ENCODE measurements at regions not wholly inside any gene's neighbourhood (a gene's known extent, or its start where the extent isn't known, plus 50 kb on each side); places are given as distances from the start of the nearest gene placed in this dataset.

DNA sequence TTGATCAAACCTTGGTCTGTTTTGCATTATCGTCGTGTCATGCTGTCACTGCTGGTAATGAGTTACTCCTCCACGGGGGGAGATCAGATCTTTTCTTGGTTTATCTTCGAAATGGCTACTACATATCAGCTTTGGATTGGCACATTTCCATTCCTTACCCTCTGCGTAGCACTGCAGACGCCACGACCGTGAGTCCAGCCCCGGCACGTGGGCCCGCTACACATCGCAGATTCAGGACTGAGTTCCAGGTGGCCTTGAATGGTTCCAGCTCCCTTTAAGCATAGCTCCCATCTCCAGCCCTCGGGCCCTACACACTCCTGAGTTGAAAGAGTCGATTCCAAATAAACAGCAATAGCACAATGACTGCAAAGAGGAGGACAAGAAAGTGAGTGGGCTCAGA lies 238.6 kb upstream of the PFKP start:
- intact Hi-C loops (cut with DNase I), result no loop called here
- H3K36me3 ChIP-seq, result no peaks in the 10 kb centered on the region
- no peak overlapping the region for H3K4me3 ChIP-seq
- H3K27me3 ChIP-seq, result no peaks in the 10 kb centered on the region
- no peaks in the 10 kb centered on the region for H3K9me3 ChIP-seq
- TF ChIP-seq, protein P1, sequence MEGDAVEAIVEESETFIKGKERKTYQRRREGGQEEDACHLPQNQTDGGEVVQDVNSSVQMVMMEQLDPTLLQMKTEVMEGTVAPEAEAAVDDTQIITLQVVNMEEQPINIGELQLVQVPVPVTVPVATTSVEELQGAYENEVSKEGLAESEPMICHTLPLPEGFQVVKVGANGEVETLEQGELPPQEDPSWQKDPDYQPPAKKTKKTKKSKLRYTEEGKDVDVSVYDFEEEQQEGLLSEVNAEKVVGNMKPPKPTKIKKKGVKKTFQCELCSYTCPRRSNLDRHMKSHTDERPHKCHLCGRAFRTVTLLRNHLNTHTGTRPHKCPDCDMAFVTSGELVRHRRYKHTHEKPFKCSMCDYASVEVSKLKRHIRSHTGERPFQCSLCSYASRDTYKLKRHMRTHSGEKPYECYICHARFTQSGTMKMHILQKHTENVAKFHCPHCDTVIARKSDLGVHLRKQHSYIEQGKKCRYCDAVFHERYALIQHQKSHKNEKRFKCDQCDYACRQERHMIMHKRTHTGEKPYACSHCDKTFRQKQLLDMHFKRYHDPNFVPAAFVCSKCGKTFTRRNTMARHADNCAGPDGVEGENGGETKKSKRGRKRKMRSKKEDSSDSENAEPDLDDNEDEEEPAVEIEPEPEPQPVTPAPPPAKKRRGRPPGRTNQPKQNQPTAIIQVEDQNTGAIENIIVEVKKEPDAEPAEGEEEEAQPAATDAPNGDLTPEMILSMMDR (IDR thresholded peaks at IDR 0.05), result no peak
- no peak for TF ChIP-seq POLR2A (IDR thresholded peaks at IDR 0.05)
- no peak for TF ChIP-seq POLR2AphosphoS5 (IDR thresholded peaks at IDR 0.05; ENCODE audit: insufficient read depth in 1 of 2, low read depth in 1 of 2)
- H3K27ac ChIP-seq, result no peak overlapping the region
- no peak for DNase-seq (ENCODE audit: extremely low spot score in 2 of 2)
- H3K4me1 ChIP-seq, result no peaks in the 10 kb centered on the region

DNA sequence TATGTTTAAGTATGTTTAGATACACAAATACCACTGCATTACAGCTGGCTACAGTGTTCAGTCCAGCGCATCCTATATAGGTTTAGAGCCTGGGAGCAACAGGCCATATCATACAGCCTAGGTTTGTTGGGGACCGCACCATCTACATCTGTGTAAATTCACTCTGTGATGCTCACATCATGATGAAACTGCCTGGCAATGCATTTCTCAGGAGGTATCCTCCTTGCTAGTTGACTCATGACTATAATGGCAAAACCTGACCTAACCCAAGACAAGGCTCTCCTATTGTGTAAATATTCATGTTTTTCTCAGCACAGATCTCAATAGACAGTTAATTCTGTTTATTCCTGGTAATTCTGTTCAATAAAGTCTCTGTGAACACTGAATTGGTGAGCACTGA lies 240.7 kb upstream of the PFKP start:
- H3K4me3 ChIP-seq, result no peak overlapping the region
- TF ChIP-seq POLR2AphosphoS5 (IDR thresholded peaks at IDR 0.05; ENCODE audit: insufficient read depth in 1 of 2, low read depth in 1 of 2) (no peak), POLR2A (IDR thresholded peaks at IDR 0.05) (no peak)
- TF ChIP-seq, protein P1 (IDR thresholded peaks at IDR 0.05), result no peak
- H3K36me3 ChIP-seq, result no peaks in the 10 kb centered on the region
- H3K9me3 ChIP-seq, result no peaks in the 10 kb centered on the region
- intact Hi-C loops (cut with DNase I), result no loop called here
- DNase-seq (ENCODE audit: extremely low spot score in 2 of 2), result no peak
- H3K27ac ChIP-seq, result no peak overlapping the region
- H3K27me3 ChIP-seq, result no peaks in the 10 kb centered on the region
- H3K4me1 ChIP-seq, result no peaks in the 10 kb centered on the region

DNA sequence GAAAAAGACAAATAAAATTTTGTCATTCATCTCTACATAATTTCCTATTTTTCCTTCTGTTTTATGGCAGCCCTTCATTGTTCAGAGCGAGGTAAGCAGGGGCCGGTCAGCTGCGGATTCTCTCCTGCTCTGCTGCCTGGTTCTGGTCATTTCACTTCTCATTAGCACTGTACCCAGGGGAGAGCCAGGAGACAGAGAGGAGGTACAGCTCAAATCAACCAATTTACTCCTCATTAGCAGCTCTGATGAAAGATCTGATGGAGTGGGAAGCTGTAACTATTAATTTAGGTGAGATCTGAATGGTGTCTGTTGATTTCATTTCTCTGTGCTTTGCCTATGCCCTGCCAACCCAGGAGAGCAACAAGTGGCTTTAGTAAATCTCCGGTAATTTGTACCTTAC lies 241.5 kb upstream of the PFKP start:
- no peaks in the 10 kb centered on the region for H3K9me3 ChIP-seq
- no peaks in the 10 kb centered on the region for H3K36me3 ChIP-seq
- H3K4me1 ChIP-seq, result no peaks in the 10 kb centered on the region
- DNase-seq (ENCODE audit: extremely low spot score in 2 of 2), result no peak
- no peaks in the 10 kb centered on the region for H3K27me3 ChIP-seq
- TF ChIP-seq, protein P1 (IDR thresholded peaks at IDR 0.05), result no peak
- TF ChIP-seq POLR2A (IDR thresholded peaks at IDR 0.05), result no peak
- TF ChIP-seq POLR2AphosphoS5 (IDR thresholded peaks at IDR 0.05; ENCODE audit: insufficient read depth in 1 of 2, low read depth in 1 of 2), result no peak
- intact Hi-C loops (cut with DNase I), result no loop called here
- no peak overlapping the region for H3K4me3 ChIP-seq
- no peak overlapping the region for H3K27ac ChIP-seq

DNA sequence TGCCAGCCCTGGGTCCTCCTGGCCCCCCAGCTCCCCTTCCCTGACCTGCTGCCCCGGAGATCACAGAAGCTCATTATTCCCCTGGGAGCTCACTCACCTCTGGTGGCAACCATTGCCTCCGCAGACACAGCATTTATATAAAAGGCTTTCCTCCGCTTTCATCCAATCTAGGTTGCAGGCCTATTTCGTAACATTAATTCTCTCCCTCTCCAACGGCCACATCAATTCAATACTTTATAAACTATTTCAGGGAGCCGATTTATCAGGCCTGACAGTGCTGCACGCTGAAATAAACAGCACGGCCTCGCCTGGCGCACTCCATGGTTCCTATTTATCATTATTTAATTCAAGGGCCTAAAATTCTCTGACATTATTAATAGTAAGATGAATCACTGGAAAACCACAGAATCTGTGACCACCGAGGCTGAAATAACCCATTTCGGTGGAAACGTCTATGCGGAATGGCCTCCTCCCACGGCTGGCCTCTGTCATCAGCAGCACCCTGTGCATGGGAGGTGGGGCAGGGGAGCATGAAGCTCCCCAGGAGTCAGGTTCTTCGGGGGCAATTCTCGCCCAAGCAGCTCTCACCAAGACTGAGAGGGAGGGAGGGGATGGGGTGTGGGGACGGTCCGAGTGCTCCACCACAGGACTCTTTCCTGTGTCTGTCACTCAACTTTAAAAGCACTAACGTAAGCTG lies 249.3 kb upstream of the PFKP start:
- Histone ChIP-seq H3K4me1 (no peaks in the 10 kb centered on the region), H3K9me3 (no peaks in the 10 kb centered on the region), H3K36me3 (no peaks in the 10 kb centered on the region), H3K4me3 (no peak overlapping the region), H3K27ac (no peak overlapping the region), H3K27me3 (no peaks in the 10 kb centered on the region)
- TF ChIP-seq POLR2AphosphoS5 (IDR thresholded peaks at IDR 0.05; ENCODE audit: insufficient read depth in 1 of 2, low read depth in 1 of 2), result no peak
- TF ChIP-seq, protein P1 (IDR thresholded peaks at IDR 0.05), result no peak
- no peak for TF ChIP-seq POLR2A (IDR thresholded peaks at IDR 0.05)
- no peak for DNase-seq (ENCODE audit: extremely low spot score in 2 of 2)
- intact Hi-C loops (cut with DNase I), result no loop called here

DNA sequence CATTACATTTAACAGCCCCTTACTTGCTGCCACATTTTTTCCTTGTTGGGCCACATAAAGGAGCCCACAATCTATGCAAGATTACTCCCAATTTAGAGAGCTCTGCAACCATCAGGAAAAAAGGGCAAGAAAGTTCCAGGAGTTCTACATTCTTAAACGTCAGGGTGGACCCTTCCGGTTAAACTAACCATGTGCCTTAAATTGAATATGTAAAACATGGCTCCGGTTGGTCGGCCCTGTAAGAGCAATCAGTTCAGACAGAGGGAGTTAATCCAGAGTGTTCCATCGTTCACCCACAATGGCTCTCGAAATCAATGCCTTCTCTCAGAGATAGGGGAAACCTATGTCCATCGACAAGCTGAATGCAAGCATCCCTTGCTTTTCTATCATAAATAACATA lies 253.7 kb upstream of the PFKP start:
- H3K4me1 ChIP-seq, result no peaks in the 10 kb centered on the region
- no peaks in the 10 kb centered on the region for H3K36me3 ChIP-seq
- H3K27me3 ChIP-seq, result no peaks in the 10 kb centered on the region
- TF ChIP-seq, protein P1 (IDR thresholded peaks at IDR 0.05), result no peak
- TF ChIP-seq POLR2AphosphoS5 (IDR thresholded peaks at IDR 0.05; ENCODE audit: insufficient read depth in 1 of 2, low read depth in 1 of 2), result no peak
- no peak for TF ChIP-seq POLR2A (IDR thresholded peaks at IDR 0.05)
- DNase-seq (ENCODE audit: extremely low spot score in 2 of 2), result no peak
- no peaks in the 10 kb centered on the region for H3K9me3 ChIP-seq
- intact Hi-C loops (cut with DNase I), result no loop called here
- H3K27ac ChIP-seq, result no peak overlapping the region
- no peak overlapping the region for H3K4me3 ChIP-seq
